Fibroblast of the aortic adventitia (primary cell): ENCODE measurements at regions not wholly inside any gene's neighbourhood (a gene's known extent, or its start where the extent isn't known, plus 50 kb on each side); places are given as distances from the start of the nearest gene placed in this dataset.

Experiments used
- DNase-seq: peaks from one replicate; pipeline ENCODE4 v3.0.0-alpha.2; 2010; ENCODE audit warnings: low read depth
- H3K4me3 ChIP-seq: 2 replicates; pipeline ENCODE4 v1.5.1; 2011; ENCODE audit warnings: low read depth, mild to moderate bottlenecking, control low read depth, low read length, moderate library complexity
- CTCF ChIP-seq: IDR thresholded peaks from 2 replicates; pipeline ENCODE4 v1.5.1; 2011; ENCODE audit warnings: mild to moderate bottlenecking, low read length, control low read depth, inconsistent platforms; ENCODE audit not compliant: insufficient read depth

GRCh38 chr1:58005212-58005611 is 541.3 kb downstream of the OMA1 start:
- no peak for DNase-seq
- no peak for TF ChIP-seq CTCF

GRCh38 chr1:58003988-58004387 is 542.5 kb downstream of the OMA1 start:
- no peak for TF ChIP-seq CTCF
- DNase-seq = no peak
- H3K4me3 ChIP-seq = no peak overlapping the region

More at GRCh38 chr1:58005212-58005611, 541.3 kb downstream of the OMA1 start:
- H3K4me3 ChIP-seq = no peak overlapping the region

- DNase-seq = no peak
- H3K4me3 ChIP-seq = no peak overlapping the region
- TF ChIP-seq CTCF = no peak
These were observed 543.5 kb downstream of the OMA1 start for GRCh38 chr1:58003059-58003458.

- no peak for DNase-seq
- no peak overlapping the region for H3K4me3 ChIP-seq
- TF ChIP-seq CTCF = no peak
These were observed 545.7 kb downstream of the OMA1 start for GRCh38 chr1:58000821-58001220.

GRCh38 chr1:58000116-58000515 is 546.4 kb downstream of the OMA1 start:
- no peak for TF ChIP-seq CTCF
- no peak for DNase-seq
- H3K4me3 ChIP-seq = no peak overlapping the region

- no peak for DNase-seq
- TF ChIP-seq CTCF = no peak
- H3K4me3 ChIP-seq = no peak overlapping the region
These were observed 550.1 kb downstream of the OMA1 start for GRCh38 chr1:57996400-57996799.

GRCh38 chr1:57991289-57991688 is 555.2 kb downstream of the OMA1 start:
- DNase-seq = no peak
- no peak overlapping the region for H3K4me3 ChIP-seq
- TF ChIP-seq CTCF = no peak
